ENCODE measurements at regions not wholly inside any gene's neighbourhood (a gene's known extent, or its start where the extent isn't known, plus 50 kb on each side); places are given as distances from the start of the nearest gene placed in this dataset.

DNA sequence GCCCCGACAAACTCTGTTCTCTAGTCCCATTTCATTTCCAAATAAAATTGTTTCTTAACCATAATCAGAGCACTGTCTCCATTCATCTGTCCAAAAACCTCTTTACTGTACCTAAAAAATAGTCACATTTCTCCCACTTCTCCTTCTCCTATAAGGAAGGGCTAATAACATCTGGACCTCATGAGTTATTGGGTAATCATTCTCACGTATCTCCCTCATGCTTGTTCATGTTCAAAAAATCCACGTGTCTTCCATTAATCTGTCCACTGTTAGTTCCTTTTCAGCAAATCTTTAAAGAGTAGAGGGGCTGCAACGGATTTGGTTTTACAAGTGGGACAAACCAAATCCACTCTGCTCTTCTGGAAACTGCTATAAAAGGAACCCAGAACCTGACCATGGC, 1418.8 kb downstream of the MRPL39 start:
- DNase-seq, result no peak

- DNase-seq, result no peak
Observed at GRCh38 chr21:24183077-24183476, 1424.2 kb downstream of the MRPL39 start.

DNA sequence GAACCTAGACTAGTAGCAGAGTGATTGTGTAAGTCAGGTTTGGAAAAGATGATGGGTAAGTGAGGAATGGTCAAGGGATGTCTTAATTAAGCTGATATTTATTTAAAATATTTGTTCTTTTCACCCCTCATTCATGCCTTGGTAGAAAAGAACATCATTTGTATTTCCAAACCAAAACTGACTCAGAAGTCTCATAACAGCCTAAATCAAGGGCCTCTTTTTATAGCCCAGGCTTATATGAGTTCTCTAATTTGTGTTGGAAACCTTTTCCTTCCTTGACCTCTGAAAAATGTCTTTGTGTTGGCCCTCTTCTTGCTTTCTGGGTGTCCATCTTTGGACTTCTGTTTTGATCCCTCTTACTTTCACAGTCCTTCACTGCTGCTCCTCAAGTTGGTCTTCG, 1428.2 kb downstream of the MRPL39 start:
- DNase-seq, result no peak

DNA sequence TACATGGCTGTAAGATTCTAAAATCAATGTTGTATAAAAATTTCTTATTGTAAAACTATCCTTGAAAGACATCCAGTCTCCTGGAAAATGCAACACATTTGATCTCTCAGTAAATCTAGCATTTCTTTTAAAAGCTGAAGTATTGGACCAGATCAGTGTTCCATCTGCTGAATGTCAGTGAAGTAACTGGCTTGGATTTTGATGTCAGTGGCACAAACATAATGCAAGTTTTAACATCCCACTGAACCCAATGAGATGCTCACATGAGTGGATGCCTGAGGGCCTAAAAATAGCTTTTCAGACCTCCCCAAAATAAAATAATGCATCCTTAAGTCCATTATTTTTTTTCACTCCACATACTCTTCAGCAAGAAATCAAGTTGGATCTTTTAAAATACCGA, 1432.2 kb downstream of the MRPL39 start:
- DNase-seq, result no peak

- DNase-seq, result no peak
Observed at GRCh38 chr21:24171736-24172135, 1435.5 kb downstream of the MRPL39 start.

DNA sequence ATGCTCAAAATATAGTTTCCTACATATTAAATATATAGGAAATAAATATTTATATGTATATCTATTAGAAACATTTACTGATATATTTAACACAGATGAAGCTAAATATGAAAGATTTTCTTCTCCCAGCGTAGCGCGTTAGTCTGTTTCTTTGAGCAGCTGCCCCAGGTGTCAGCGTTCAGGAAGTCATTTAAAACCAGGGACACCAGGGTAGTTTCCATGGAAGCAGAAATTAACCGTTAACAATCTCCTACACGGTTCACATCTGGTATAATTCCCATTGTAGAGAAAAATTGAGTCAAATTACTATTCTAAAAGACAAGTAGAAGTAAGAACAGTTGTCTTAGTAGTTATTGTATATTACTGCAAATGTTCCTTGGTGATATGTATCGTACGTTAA, 1443.7 kb downstream of the MRPL39 start:
- DNase-seq, result peak; percentile 59

- no peak for DNase-seq
Observed at GRCh38 chr21:24160528-24160927, 1446.8 kb downstream of the MRPL39 start.

DNA sequence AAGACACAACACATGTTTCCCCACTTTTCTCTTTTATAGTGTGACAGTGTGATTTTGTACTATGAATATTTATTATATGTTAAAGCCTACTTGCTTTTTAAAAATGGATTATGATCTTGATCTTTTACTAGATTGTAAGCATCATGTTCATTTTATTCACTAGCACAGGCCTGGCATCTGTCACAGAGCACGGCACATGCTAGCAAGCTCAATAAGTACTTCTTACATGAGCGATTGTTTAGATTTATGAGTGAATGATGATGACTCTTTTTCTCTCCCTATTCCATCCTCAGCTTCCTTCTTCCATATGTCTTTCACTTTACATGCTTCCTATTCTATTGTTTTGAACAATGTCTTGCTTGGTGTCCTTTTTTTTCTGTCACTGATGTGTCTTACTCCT, 1454.1 kb downstream of the MRPL39 start:
- DNase-seq, result no peak

DNA sequence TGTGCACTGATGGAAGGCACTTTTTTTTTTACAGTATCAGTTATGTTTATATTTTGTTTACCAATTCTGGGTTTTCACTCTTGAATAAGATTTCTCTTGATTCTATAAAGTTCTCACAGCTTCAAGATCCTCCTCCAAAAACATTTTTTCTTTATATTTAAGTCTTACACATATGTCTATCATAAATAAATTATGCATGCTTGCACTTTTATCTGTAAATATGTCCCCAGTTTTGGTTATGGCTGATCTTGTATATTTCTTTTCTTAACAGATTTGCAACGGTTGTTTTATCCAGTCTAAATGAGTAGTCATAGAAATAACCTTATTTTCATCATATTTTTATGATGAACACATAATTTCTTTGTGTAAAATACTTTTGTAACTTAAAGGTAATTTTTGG, 1456.5 kb downstream of the MRPL39 start:
- no peak for DNase-seq

DNA sequence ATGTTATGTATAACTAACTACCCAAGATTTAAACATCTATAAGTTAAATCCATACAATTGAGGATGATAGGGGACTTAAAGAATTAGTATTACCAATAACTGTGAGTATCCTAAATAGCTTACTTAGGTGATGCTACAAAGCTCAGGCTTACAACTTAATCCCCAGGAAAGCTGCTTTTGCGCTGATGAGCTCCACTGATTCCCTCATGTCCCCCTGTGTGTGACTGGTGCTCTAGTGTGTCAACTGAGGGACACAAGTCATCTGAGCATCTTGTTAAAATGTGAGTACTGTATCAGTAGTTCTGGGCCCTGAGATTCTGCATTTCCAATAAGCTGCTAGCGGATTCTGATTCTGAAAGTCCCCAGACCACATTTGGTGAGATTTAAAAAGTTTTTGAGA, 1458.8 kb downstream of the MRPL39 start:
- DNase-seq, result no peak

DNA sequence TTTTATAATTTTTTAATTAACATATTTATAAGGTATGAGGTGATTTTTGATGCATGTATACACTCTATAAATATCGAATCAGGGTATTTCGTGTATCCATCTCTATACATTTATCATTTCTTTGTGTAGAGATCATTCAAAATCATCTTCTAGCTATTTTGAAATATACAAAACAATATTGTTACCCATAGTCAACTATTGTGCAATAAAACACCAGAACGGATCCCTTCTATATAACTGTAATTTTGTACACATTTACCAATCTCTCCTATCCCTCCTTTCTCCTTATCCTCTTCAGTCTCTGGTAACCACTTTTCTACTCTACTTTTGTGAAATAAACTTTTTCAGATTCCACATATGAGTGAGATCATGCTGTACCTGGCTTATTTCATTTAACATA, 1459.6 kb downstream of the MRPL39 start:
- no peak for DNase-seq

GRCh38 chr21:24131056-24131455, 1476.2 kb downstream of the MRPL39 start:
- DNase-seq, result no peak

GRCh38 chr21:24127651-24128050, 1479.6 kb downstream of the MRPL39 start:
- DNase-seq, result no peak

GRCh38 chr21:24123785-24124184, 1483.5 kb downstream of the MRPL39 start:
- DNase-seq, result no peak

DNA sequence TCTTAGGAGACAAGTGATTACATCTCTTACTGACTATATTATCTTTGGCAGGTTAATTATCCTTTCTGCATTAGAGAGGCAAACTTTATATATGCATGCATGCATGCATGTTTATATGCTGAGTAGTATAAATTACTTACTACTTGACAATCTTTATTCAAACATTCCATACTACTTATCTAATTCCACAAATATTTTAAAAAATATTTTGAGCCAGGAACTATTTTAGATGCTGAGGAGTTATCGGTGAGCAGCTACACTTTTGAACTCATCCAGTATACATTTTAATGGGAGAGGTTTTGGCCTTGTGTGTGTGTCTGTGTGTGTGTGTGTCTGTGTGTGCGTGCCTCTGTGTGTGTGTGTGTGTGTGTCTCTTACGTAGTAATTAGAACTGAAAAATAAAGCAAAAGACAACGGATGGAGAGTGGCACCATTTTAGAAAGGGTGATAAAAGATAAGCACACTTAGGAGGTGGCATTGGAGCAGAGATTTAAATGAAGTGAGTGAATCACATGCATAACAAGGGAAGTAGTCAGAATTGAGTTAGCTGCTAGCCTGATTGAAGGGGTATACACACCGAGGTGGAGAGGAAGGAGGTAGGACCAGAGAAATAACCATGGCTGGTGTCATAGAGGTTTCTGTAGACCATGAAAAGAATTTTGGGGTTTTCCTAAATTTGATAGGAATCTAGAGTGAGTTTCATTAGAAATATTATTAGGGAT, 1488.4 kb downstream of the MRPL39 start:
- DNase-seq, result no peak

GRCh38 chr21:24115141-24115540, 1492.1 kb downstream of the MRPL39 start:
- no peak for DNase-seq

DNA sequence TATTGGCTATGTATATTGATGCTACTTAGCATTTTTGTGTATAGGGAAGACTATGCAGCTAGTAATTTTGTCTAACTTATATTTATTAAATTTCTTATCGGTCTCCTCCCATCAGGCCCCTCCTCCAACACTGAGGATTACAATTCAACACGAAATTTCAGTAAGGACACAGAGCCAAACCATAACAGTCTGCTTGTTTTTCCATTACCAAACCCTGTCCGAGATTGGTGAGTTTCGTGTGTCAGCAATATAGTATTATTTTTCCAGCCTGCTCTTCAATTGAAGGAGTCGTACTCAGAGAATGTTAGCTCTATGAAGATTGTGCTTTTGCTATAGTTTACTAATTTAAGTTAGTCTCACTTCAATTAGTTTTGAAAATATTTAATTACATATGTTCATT, 1495.3 kb downstream of the MRPL39 start:
- DNase-seq, result no peak

DNA sequence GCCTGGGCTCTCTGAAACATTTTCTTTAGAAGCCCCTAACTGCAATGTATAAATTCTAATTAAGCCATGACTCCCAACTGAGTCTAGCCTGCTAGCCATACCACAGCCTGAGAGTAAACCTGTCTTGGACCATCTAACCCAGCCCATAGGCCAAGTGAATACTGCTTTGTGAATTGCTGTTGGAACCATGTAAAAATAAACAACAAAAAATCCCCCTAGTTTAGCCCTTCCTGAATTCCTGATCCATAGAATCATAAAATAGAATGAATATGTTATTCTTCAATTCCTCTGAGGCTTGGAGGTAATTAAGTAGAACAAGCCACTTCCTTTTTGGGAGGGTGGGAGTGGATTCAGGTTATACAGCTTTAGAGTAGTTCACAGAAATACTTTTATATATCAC, 1496.4 kb downstream of the MRPL39 start:
- no peak for DNase-seq

- DNase-seq, result no peak
Observed at GRCh38 chr21:24097181-24097580, 1510.1 kb downstream of the MRPL39 start.

DNA sequence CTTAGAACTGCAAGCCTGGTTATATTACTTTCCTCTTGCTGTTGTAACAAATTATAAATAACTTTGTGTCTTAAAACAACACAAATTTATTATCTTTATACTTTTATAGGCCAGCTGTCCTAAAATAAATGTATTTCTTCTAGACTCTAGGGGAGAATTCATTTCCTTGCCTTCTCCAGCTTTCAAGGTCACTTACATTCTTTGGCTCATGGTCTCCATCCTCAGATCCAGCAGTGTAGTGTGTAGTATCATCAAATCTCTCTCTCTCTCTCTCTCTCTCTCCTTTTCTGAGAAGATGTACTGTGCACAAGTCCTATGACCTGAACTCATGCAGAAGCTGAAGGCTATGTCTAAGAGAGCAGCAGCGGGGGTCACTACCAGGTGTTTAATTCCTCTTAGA, 1510.6 kb downstream of the MRPL39 start:
- DNase-seq, result no peak

GRCh38 chr21:24093032-24093431, 1514.2 kb downstream of the MRPL39 start:
- DNase-seq, result no peak

DNA sequence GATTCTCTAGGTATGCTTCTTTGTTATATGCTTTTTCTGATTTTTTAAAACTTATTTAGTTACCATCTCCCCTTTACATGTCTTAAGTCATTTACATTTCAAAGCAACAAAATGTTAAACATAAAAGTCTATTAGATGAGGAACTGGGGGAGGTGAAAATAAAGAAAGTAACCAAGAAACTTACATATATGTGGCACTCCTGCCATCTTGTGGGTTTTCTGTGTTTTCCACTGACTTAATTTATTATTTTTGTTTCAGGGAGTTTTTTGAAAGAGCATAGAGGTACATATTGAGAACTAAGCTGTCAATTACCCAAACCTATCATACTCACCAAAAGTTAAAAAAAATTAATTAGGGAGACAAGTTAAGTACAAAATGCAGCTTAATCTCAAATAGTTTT, 1531.1 kb downstream of the MRPL39 start:
- no peak for DNase-seq

DNA sequence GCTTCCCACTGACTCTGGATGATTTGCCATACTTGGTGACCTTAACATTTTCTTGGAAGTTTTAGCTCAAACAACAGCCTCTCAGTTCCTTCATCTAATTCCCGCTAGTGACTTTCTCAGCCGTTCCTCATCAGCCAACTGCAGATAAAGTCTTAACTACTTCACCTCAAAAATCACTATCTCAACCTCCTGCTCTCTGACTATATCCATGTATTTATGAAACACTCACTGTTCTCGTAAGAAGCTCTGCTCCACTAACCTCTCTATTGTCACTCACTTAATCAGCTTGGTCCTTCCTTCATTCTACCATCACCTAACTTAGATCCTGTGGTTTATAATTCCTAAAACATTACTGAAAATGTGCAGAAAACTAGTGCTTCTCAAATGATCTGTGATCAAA, 1551.6 kb downstream of the MRPL39 start:
- no peak for DNase-seq

- DNase-seq, result no peak
Observed at GRCh38 chr21:24050231-24050630, 1557.0 kb downstream of the MRPL39 start.

GRCh38 chr21:24046829-24047443, 1560.3 kb downstream of the MRPL39 start:
- DNase-seq, result no peak

Data from NCI-H748 treated with DMSO at 0.1 percent for 48 hours (cell line).